Immature natural killer cell (primary cell): ENCODE measurements at regions not wholly inside any gene's neighbourhood (a gene's known extent, or its start where the extent isn't known, plus 50 kb on each side); places are given as distances from the start of the nearest gene placed in this dataset.

Experiments used
- DNase-seq, 3 donors: peaks; one replicate each; pipeline ENCODE4 v3.0.0; 2022; ENCODE audit warnings: mixed read lengths in 1 of 3
- H3K27ac Mint-ChIP-seq, 6 donors: one replicate each; pipeline ENCODE4 v1.8.0; 2020; ENCODE audit warnings: mixed read lengths in 6 of 6, mild to moderate bottlenecking in 5 of 6, inconsistent platforms in 4 of 6, moderate library complexity in 3 of 6
- H3K27me3 Mint-ChIP-seq, 3 donors: one replicate each; pipeline ENCODE4 v1.8.0; 2020 to 2021; ENCODE audit warnings: low read depth in 3 of 3, mild to moderate bottlenecking in 3 of 3, mixed read lengths in 3 of 3, moderate library complexity in 3 of 3, inconsistent platforms in 1 of 3
- H3K36me3 Mint-ChIP-seq, 3 donors: one replicate each; pipeline ENCODE4 v1.8.0; 2020; ENCODE audit warnings: mixed read lengths in 3 of 3, inconsistent platforms in 2 of 3, mild to moderate bottlenecking in 2 of 3
- H3K4me1 Mint-ChIP-seq, 2 donors: one replicate each; pipeline ENCODE4 v1.8.0; 2020; ENCODE audit warnings: inconsistent platforms in 2 of 2, mild to moderate bottlenecking in 2 of 2, mixed read lengths in 2 of 2, moderate library complexity in 1 of 2
- H3K4me3 Mint-ChIP-seq, 5 donors: one replicate each; pipeline ENCODE4 v1.8.0; 2020; ENCODE audit warnings: mild to moderate bottlenecking in 5 of 5, mixed read lengths in 5 of 5, inconsistent platforms in 3 of 5, moderate library complexity in 3 of 5
- H3K9me3 Mint-ChIP-seq, 6 donors: one replicate each; pipeline ENCODE4 v1.8.0; 2020; ENCODE audit warnings: mild to moderate bottlenecking in 6 of 6, mixed read lengths in 6 of 6, inconsistent platforms in 4 of 6, moderate library complexity in 3 of 6

DNA sequence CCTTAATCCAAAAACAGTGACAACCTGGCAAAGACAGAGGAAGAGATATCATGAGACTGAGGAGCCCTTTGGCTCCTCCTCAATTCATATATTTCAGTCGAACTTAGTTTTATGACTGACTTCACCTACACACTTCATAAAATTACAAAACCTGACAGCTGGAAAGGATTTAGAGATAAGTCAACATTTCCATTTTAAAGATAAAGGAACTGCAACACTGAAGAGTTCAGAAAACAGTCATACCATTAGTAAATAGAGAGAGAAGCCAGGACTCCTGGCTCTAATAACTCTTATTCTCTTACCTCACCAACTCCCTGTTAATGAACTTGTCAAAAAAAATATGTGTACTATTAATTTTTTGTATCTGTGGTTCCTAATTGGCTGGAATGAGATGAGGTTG is 141.0 kb upstream of the COL1A2 start:
- DNase-seq, result no peak
- Mint-ChIP-seq H3K9me3 (peaks cover 0 to 2% (median 0%) of the 10 kb centered on the region in 6 donors), H3K4me3 (no peak overlapping the region), H3K4me1 (no peaks in the 10 kb centered on the region), H3K27ac (no peak overlapping the region), H3K27me3 (peaks cover 0 to 4% (median 0%) of the 10 kb centered on the region in 3 donors), H3K36me3 (no peaks in the 10 kb centered on the region)

DNA sequence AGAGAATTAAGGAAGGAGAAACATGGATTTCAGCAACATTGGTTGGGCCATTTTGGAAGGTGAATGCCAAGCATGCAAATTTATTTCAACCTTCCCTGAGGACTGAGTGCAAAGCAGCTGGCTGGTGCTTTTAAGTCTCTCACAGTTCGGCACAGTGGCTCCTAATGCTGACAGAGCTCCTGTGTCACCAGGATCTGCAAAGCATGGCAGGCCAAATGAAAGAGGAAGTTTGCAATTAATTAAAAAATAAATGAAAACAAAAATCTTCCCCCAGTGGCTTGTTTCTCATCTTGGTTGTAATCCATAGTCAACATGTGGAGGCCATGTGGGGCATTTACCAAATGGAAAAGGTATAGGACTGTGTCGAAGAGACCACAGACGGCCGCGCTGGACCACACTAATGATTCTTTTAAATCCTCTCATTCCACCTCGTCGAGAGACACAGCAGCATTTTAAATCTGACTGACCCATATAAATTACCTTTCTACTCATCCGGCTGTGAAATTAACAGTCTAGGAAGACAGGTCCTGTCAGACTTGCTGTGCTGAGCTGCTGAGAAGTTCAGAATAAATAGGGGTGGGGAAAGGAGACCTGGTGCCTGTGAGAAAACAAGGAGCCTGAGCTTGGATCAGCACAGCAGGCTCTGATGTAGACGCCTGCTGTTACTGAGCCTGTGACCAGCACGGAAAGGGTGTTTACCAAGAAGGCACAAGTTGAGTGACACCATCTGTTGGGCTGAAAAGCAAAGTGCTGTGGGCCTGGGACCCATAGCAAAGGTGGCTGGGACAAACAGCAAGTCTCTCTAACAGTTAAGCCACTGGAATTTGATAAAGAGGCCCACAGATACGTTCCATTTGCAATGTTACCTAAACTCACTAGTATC is 136.0 kb upstream of the COL1A2 start:
- Mint-ChIP-seq H3K36me3 (no peaks in the 10 kb centered on the region), H3K4me1 (no peaks in the 10 kb centered on the region), H3K27me3 (peaks cover 0 to 2% (median 1%) of the 10 kb centered on the region in 3 donors), H3K4me3 (no peak overlapping the region), H3K9me3 (no peaks in the 10 kb centered on the region), H3K27ac (no peak overlapping the region)
- DNase-seq, result no peak

DNA sequence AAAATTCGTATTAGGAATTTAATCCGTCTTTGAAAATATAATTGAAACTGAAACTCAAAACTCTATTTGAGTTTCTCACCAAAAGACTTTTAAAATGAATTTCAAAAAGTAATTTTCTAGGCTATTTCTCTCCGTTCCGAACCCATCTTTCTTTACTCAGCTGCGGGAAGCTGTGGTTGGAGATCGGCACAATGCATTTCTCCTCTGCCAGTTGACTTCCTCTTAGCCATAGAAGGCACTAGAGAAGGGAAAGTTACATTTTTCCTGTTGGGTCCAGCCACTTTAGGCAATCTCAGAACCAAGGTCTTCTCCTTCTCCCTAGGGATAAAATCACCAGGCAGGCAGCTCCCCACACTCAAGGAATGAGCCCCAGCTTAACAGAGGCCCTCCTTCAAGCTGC is 133.6 kb upstream of the COL1A2 start:
- Mint-ChIP-seq H3K9me3 (no peaks in the 10 kb centered on the region), H3K36me3 (no peaks in the 10 kb centered on the region), H3K27me3 (peaks cover 0 to 2% (median 1%) of the 10 kb centered on the region in 3 donors), H3K4me3 (no peak overlapping the region), H3K27ac (no peak overlapping the region), H3K4me1 (no peaks in the 10 kb centered on the region)
- DNase-seq, result no peak

DNA sequence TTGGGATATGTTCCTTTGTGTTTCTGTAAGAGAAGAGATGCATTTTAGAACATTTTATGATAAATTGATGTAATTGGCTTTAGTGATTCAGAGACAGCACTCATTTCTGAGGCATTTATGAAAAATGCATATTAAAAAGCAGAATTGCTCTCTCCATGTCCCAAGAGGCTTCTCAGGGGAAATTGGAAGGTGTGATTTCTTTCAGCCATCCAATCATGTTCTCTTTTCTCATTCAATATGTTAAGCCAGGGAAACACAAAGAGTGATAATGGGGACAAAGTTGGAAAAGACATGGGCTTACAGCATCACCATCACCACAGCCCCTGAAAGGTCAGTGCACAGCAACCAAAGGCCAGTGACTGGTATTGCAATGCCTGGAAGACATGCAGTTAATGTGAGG is 129.9 kb upstream of the COL1A2 start:
- Mint-ChIP-seq H3K4me1 (no peaks in the 10 kb centered on the region), H3K36me3 (no peaks in the 10 kb centered on the region), H3K27ac (no peak overlapping the region), H3K4me3 (no peak overlapping the region), H3K9me3 (no peaks in the 10 kb centered on the region), H3K27me3 (peaks cover 0 to 1% (median 1%) of the 10 kb centered on the region in 3 donors)
- DNase-seq, result no peak

DNA sequence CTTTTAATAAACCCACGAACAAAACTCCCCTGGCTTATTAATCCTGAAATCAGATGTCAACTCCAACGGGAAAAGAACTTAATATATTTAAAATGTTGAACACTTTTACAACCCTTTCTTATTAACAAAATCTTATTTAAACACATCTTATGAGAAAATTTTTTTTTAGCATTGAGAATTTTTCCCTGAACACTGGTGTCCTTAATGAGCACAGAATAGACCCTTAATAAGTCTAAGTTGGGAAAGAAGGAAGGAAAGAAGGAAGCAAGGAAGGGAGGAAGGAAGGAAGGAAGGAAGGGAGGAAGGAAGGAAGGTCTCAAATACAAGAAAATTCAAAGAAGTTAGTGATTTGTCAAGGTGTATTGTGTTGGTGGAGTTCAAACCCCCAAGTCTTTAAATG is 129.2 kb upstream of the COL1A2 start:
- Mint-ChIP-seq H3K9me3 (peaks cover 0 to 6% (median 0%) of the 10 kb centered on the region in 6 donors), H3K4me3 (no peak overlapping the region)

DNA sequence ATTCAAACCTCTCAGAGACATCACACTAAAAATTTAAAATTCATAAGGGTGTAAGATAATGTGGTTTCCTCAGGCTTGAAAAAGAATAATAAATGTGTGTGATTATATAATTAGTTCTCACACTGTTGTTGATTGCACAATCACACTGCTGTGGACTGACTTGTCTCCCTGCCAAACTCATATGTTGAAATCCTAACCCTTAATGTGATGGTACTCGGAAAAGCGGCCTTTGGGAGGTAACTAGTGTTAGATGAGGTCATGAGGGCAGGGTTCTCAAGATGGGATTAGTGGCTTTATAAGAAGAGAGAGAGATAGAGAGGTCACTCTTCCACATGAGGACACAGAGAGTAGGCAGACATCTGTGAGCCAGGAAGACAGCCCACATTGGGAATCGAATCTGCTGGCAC is 128.5 kb upstream of the COL1A2 start:
- Mint-ChIP-seq H3K9me3 (peaks cover 0 to 6% (median 0%) of the 10 kb centered on the region in 6 donors), H3K4me3 (no peak overlapping the region), H3K36me3 (no peaks in the 10 kb centered on the region), H3K27me3 (peaks cover 0 to 3% (median 1%) of the 10 kb centered on the region in 3 donors), H3K27ac (no peak overlapping the region), H3K4me1 (no peaks in the 10 kb centered on the region)
- no peak for DNase-seq

More for the DNA sequence above, 129.2 kb upstream of the COL1A2 start:
- no peak overlapping the region for H3K27ac Mint-ChIP-seq
- no peaks in the 10 kb centered on the region for H3K4me1 Mint-ChIP-seq
- peaks cover 0 to 2% (median 1%) of the 10 kb centered on the region in 3 donors for H3K27me3 Mint-ChIP-seq
- H3K36me3 Mint-ChIP-seq, result no peaks in the 10 kb centered on the region
- no peak for DNase-seq

DNA sequence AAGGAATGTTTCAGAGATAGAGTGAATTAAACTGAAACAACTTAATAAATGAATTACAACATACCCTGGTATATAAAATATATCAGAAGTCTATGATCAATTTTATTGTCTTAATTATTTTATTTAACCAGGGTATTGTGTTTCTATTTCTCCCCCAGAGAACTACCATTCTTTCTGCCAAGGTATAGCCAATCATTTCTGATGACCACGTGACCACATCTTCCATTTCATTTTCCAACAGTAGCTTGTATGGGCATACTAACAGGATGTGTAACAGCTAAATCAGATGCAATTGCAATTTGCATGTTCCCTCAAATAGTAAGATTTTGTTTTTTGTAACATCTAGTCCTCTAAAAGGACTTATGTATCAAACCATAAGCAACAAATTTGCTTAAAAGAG is 123.9 kb upstream of the COL1A2 start:
- Mint-ChIP-seq H3K4me1 (no peaks in the 10 kb centered on the region), H3K36me3 (no peaks in the 10 kb centered on the region), H3K27ac (no peak overlapping the region), H3K4me3 (no peak overlapping the region), H3K27me3 (peaks cover 1 to 4% (median 2%) of the 10 kb centered on the region in 3 donors), H3K9me3 (peaks cover 0 to 6% (median 0%) of the 10 kb centered on the region in 6 donors)
- no peak for DNase-seq

DNA sequence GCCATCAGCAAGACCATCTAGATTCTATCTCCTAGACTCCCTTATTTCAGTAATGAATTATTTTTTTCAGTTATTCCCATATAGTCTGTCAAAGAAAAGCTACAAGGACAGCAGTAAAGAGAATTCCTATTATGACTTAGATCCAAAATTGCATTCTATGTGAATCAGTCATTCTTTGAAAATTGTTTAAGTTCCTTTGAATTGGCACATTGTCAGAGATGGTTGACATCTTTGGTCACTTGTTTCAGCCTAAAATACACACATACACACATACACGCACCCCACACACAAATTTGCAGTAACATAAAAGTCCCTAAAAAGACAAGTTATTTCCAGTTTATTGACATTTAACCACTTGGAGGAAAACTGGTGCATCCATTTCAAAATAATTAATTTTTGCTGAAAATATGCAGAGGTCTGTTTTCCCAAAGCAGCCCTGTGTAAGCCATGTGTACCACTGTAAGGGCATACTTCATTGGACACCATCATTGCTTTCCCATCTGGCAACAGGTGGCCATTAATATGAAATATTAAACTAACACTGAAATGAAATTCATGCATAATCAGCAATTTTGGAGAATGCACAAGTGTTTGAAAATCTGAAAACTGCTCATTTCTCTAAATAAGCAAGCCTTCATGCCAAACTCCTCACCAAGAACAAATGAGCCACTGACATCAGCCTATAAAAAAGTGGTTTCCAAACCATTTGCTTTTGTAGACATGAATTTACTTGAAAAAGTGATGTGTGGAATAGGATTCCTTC is 121.7 kb upstream of the COL1A2 start:
- Mint-ChIP-seq H3K27ac (no peak overlapping the region), H3K9me3 (peaks cover 0 to 6% (median 0%) of the 10 kb centered on the region in 6 donors), H3K4me1 (no peaks in the 10 kb centered on the region), H3K27me3 (peaks cover 2 to 4% (median 2%) of the 10 kb centered on the region in 3 donors), H3K4me3 (no peak overlapping the region), H3K36me3 (no peaks in the 10 kb centered on the region)
- no peak for DNase-seq

DNA sequence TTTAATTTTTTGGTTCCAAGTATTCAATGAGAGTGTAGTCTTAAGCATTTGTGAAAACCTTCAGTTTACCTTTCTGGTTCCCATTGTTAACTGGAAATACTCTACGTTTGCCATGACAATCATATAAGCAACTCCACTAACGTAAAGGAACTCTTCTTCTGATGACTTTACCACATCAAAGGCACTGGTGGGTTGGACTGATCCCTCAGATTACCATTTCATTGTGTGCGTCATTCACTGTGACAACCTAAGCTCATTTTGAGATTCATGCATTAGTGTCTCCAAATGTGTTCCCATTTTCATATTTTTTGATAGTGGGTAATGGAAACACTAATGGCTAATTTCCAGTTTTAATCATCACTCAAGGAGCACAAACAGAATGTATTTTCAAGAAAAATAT is 119.9 kb upstream of the COL1A2 start:
- Mint-ChIP-seq H3K4me1 (no peaks in the 10 kb centered on the region), H3K27me3 (peaks cover 2 to 4% (median 4%) of the 10 kb centered on the region in 3 donors), H3K9me3 (peaks cover 0 to 6% (median 0%) of the 10 kb centered on the region in 6 donors), H3K27ac (no peak overlapping the region), H3K36me3 (no peaks in the 10 kb centered on the region), H3K4me3 (no peak overlapping the region)
- DNase-seq, result no peak

DNA sequence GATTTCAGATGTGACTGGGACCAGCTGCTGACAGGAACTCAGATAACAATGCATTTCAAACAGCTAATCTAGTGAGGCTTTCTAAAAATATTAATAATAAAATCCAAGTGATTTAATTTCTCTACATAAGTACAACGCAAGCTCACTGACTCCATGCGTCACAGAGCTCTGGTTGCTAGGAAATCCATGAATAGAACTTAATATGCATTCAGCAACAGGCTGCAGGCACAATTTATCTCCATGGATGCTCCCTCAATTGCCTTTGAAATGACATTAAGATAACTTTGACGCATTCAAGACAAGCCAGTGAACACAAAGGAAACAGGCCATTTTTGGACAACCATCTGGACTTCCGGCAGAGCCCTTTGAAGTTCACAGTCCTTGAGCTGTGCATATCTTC is 118.7 kb upstream of the COL1A2 start:
- Mint-ChIP-seq H3K36me3 (no peaks in the 10 kb centered on the region), H3K4me3 (no peak overlapping the region), H3K27me3 (peaks cover 0 to 4% (median 4%) of the 10 kb centered on the region in 3 donors), H3K9me3 (peaks cover 0 to 2% (median 0%) of the 10 kb centered on the region in 6 donors), H3K27ac (no peak overlapping the region), H3K4me1 (no peaks in the 10 kb centered on the region)
- DNase-seq, result no peak

DNA sequence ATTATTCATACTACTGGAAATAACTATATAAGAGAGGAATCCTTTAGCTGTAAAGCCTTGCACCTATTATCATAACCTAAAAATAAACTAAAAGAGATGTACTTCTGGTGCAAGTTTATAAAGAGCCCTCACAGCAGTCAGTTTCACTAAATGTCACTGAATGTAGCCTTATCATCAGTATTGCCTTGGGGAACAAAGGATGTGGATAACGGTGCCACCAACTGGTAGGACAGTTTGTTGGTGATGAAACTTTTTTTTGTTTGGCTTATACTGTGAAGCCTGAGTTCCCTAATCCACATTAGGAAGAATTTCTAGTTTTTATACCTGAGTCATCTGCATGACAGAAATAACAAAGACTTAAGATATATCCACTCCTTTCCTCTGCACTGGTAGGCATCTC is 117.9 kb upstream of the COL1A2 start:
- no peak for DNase-seq
- H3K4me3 Mint-ChIP-seq, result no peak overlapping the region

DNA sequence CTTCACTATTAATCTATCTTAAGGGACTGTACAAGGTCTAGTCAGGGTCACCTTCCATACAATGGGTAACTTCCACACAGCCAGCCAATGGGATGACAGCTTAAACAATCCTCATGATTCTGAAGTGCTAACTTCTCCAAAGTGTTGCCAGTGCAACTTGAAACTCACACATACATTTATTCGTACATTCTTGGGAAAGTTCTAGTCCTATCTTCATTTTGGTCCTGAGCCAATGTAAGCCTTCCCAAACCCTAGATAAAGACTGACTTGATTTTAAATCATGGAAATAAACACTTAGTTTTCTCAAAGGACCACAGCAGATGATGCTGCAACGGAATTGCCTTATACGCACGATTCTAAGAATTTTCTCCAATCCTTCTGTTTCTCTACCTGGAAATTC is 117.5 kb upstream of the COL1A2 start:
- H3K4me1 Mint-ChIP-seq, result no peaks in the 10 kb centered on the region
- H3K27ac Mint-ChIP-seq, result no peak overlapping the region
- H3K9me3 Mint-ChIP-seq, result peaks cover 0 to 4% (median 0%) of the 10 kb centered on the region in 6 donors
- peaks cover 1 to 4% (median 4%) of the 10 kb centered on the region in 3 donors for H3K27me3 Mint-ChIP-seq
- DNase-seq, result no peak
- no peak overlapping the region for H3K4me3 Mint-ChIP-seq
- no peaks in the 10 kb centered on the region for H3K36me3 Mint-ChIP-seq

More for the DNA sequence above, 117.9 kb upstream of the COL1A2 start:
- H3K27ac Mint-ChIP-seq, result no peak overlapping the region
- no peaks in the 10 kb centered on the region for H3K36me3 Mint-ChIP-seq
- peaks cover 1 to 4% (median 4%) of the 10 kb centered on the region in 3 donors for H3K27me3 Mint-ChIP-seq
- peaks cover 0 to 4% (median 0%) of the 10 kb centered on the region in 6 donors for H3K9me3 Mint-ChIP-seq
- H3K4me1 Mint-ChIP-seq, result no peaks in the 10 kb centered on the region

DNA sequence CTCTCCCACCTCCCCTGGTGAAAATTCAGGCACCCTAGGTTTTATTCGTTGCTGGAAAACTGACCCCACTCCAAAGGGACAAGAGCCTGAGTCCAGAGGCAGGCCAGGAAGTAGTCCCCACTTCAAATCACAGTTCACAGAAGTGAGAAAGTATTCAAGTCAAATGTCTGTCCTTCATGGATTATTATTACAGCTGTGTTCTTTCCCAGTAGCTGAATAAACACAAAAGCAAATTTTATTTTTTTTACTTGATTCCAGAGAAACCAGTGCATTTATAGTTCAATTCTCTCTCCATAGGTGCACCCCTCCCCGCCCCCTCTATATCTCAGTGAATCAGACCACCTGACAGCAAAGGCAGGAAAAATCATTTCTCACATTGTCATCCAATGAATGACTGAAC is 113.8 kb upstream of the COL1A2 start:
- Mint-ChIP-seq H3K4me1 (no peaks in the 10 kb centered on the region), H3K36me3 (no peaks in the 10 kb centered on the region), H3K27me3 (peaks cover 0 to 4% (median 1%) of the 10 kb centered on the region in 3 donors), H3K9me3 (peaks cover 0 to 4% (median 0%) of the 10 kb centered on the region in 6 donors), H3K4me3 (no peak overlapping the region), H3K27ac (no peak overlapping the region)
- DNase-seq, result no peak

DNA sequence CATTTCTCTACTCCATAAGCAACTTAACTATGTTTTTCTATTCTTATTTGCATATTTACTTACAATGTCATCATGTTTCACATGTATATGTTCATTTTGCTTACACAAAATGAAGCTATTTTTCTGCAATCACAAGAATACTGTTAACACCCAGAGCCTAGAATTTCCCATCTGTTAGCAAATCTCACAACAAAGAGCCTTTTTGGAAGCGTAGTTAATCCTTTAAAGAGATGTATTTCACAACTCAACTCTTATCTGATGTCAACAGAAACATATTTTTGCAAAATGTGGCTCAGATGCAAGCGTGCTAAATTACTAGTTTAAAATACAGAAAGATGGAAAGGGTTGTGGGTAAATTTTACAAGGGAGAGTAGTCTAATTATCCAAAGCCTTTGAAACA is 110.6 kb upstream of the COL1A2 start:
- DNase-seq, result no peak
- Mint-ChIP-seq H3K27me3 (peaks cover 0 to 3% (median 2%) of the 10 kb centered on the region in 3 donors), H3K36me3 (no peaks in the 10 kb centered on the region), H3K4me1 (no peaks in the 10 kb centered on the region), H3K27ac (no peak overlapping the region), H3K4me3 (no peak overlapping the region), H3K9me3 (peaks cover 0 to 2% (median 0%) of the 10 kb centered on the region in 6 donors)
